ENCODE measurements at regions not wholly inside any gene's neighbourhood (a gene's known extent, or its start where the extent isn't known, plus 50 kb on each side); places are given as distances from the start of the nearest gene placed in this dataset.

DNA sequence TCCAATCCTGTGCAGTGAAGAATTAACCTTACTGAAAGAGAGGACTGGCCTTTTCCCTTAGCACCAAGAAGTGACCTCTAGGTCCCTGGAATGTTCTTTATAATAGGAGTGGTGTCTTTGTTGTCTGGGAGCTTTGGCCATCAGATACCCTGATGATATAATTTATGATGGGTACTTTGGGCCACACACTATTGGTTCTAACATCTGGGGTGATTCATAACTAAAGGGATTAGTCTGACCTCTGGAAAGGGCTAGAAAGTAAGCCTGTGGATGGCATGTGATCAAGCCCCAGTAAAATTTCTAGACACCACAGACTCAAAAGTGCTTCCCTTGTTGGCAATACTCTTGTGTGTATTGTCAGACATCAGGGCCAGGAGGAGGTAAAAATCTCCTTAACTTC lies 891.2 kb downstream of the KCNA4 start:
- Histone ChIP-seq H3K4me2 (ENCODE audit: insufficient read depth, low read length) (no peak overlapping the region), H2AFZ (ENCODE audit: low read depth, low read length) (no peak overlapping the region), H4K20me1 (replicated peaks; ENCODE audit: control insufficient read depth, extremely low read depth, insufficient read depth, low read length) (no peaks in the 10 kb centered on the region), H3K27me3 (ENCODE audit: control insufficient read depth in 2 of 2, insufficient read depth in 2 of 2, low read length in 2 of 2) (no peaks in the 10 kb centered on the region), H3K27ac (ENCODE audit: insufficient read depth, low read depth, low read length) (no peak overlapping the region), H3K9me3 (replicated peaks; ENCODE audit: control insufficient read depth, insufficient read depth, low read length) (no peaks in the 10 kb centered on the region), H3K4me3 (replicated peaks in 1 of 3; ENCODE audit: insufficient read depth in 1 of 3, low read depth in 1 of 3, low read length in 3 of 3) (no peak overlapping the region), H3K36me3 (ENCODE audit: control insufficient read depth in 2 of 2, extremely low read depth in 1 of 2, insufficient read depth in 2 of 2, low read length in 2 of 2) (no peaks in the 10 kb centered on the region), H3K9ac (replicated peaks; ENCODE audit: extremely low read depth, insufficient read depth, low read length) (no peak overlapping the region), H3K79me2 (ENCODE audit: control insufficient read depth, insufficient read depth, low read length) (no peaks in the 10 kb centered on the region), H3K9me1 (replicated peaks; ENCODE audit: control insufficient read depth, extremely low read depth, insufficient read depth, low read length) (no peaks in the 10 kb centered on the region), H3K4me1 (ENCODE audit: control insufficient read depth, extremely low read depth, insufficient read depth, low read length) (peaks cover 21% of the 10 kb centered on the region)
- dilution Hi-C loops (cut with MboI; ENCODE audit: extremely low pct_ligation_motif_present, low sequenced_read_pairs): no loop called here
- no peak for FAIRE-seq
- BruUV-seq (replicated peaks): no TSS peak
- ChIA-PET CTCF (interaction anchor here (1.0 kb wide), 1 partner anchor 1427 kb away, joined by 3 read pairs; no protein-coding TSS in a partner anchor), POLR2A (no interaction called here)
- intact Hi-C loops (cut with micrococcal nuclease): no loop called here
- no peak for DNase-seq (ENCODE audit: low read depth, low spot score)
- TF ChIP-seq JUN (IDR thresholded peaks at IDR 0.05; ENCODE audit: borderline replicate concordance, insufficient read depth, insufficient read length, low read depth) (no peak), FOS (IDR thresholded peaks at IDR 0.05; ENCODE audit: borderline replicate concordance, insufficient read depth, low read length) (no peak), MYC (IDR thresholded peaks at IDR 0.05; ENCODE audit: low read depth, low read length) (no peak), EZH2 (IDR thresholded peaks at IDR 0.05; ENCODE audit: borderline replicate concordance, low read depth, low read length, severe bottlenecking) (no peak), POLR2AphosphoS5 (IDR thresholded peaks at IDR 0.05; ENCODE audit: insufficient read depth, low read depth, low read length) (no peak), GATA2 (IDR thresholded peaks at IDR 0.05; ENCODE audit: insufficient read depth, insufficient read length, low read depth, low read length) (no peak), POLR2A (IDR thresholded peaks at IDR 0.05; ENCODE audit: low read depth, low read length) (no peak)
- TF ChIP-seq, protein P1, sequence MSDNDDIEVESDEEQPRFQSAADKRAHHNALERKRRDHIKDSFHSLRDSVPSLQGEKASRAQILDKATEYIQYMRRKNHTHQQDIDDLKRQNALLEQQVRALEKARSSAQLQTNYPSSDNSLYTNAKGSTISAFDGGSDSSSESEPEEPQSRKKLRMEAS (IDR thresholded peaks at IDR 0.05; ENCODE audit: insufficient read depth, insufficient read length): no peak
- TF ChIP-seq, protein P2, sequence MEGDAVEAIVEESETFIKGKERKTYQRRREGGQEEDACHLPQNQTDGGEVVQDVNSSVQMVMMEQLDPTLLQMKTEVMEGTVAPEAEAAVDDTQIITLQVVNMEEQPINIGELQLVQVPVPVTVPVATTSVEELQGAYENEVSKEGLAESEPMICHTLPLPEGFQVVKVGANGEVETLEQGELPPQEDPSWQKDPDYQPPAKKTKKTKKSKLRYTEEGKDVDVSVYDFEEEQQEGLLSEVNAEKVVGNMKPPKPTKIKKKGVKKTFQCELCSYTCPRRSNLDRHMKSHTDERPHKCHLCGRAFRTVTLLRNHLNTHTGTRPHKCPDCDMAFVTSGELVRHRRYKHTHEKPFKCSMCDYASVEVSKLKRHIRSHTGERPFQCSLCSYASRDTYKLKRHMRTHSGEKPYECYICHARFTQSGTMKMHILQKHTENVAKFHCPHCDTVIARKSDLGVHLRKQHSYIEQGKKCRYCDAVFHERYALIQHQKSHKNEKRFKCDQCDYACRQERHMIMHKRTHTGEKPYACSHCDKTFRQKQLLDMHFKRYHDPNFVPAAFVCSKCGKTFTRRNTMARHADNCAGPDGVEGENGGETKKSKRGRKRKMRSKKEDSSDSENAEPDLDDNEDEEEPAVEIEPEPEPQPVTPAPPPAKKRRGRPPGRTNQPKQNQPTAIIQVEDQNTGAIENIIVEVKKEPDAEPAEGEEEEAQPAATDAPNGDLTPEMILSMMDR (IDR thresholded peaks at IDR 0.05; ENCODE audit: extremely low read depth in 1 of 2, insufficient read depth in 1 of 2, low read depth in 1 of 2, low read length in 2 of 2): no peak
